ENCODE measurements at regions not wholly inside any gene's neighbourhood (a gene's known extent, or its start where the extent isn't known, plus 50 kb on each side); places are given as distances from the start of the nearest gene placed in this dataset.

DNA sequence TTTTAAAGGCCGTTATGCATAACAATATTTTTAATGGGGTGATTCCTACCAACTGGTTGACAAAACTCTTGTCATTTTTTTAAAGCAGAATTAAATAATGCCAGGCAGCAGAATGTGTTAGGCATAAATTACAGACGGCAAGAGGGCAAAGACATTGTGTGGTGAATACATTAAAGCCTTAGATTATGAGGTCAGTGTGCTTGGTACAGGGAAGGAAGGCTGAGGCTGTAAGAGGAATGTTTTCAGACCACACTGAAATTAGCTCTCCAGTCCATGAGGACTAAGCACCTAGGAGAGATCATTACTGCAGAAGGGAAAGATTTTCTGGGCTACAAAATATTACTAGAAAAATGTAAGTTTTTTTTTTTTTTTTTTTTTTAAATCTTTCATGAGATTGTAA is 312.8 kb upstream of the PRKCQ start:
- H3F3A ChIP-seq (ENCODE audit: insufficient read depth, low read length), result no peaks in the 10 kb centered on the region

DNA sequence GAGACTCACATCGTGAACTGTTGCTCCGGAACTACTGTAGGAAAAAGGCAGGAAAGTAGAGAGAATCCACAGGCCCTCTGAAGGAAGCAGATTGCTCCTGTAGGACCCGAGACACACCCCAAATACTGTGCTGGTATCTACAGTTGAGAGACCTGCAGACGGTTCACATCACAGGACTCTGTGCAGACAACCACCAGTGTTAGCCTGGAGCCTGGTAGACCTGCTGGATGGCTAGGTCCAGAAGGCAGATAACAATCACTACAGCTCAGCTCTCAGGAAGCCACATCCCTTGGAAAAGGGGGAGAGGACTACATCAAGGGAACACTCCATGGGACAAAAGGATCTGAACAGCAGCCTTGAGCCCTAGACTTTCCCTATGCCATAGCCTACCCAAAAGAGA is 311.8 kb upstream of the PRKCQ start:
- Histone ChIP-seq H2AFZ (ENCODE audit: low read length) (no peak overlapping the region), H3K4me1 (ENCODE audit: insufficient read depth, low read length, severe bottlenecking) (no peaks in the 10 kb centered on the region), H3K9ac (ENCODE audit: low read length) (no peak overlapping the region), H3K4me3 (ENCODE audit: low read depth, low read length, poor library complexity, severe bottlenecking) (no peak overlapping the region), H3K27ac (ENCODE audit: low read depth, low read length, poor library complexity, severe bottlenecking) (no peak overlapping the region), H3K4me2 (ENCODE audit: low read length) (no peak overlapping the region), H3F3A (ENCODE audit: insufficient read depth, low read length) (no peaks in the 10 kb centered on the region), H3K9me3 (ENCODE audit: low read length) (no peaks in the 10 kb centered on the region), H3K27me3 (ENCODE audit: insufficient read depth, low read length) (no peaks in the 10 kb centered on the region), H3K36me3 (ENCODE audit: insufficient read depth, low read length) (no peaks in the 10 kb centered on the region), H3K9me2 (ENCODE audit: low read depth, low read length) (no peaks in the 10 kb centered on the region), H4K20me1 (ENCODE audit: insufficient read depth, low read length) (no peaks in the 10 kb centered on the region), H3K79me2 (ENCODE audit: insufficient read depth, low read length) (no peaks in the 10 kb centered on the region)
- TF ChIP-seq EZH2 (IDR thresholded peaks at IDR 0.05; ENCODE audit: borderline replicate concordance, low read length) (no peak), CTCF (IDR thresholded peaks at IDR 0.05; ENCODE audit: low read length) (no peak)

More for the DNA sequence above, 312.8 kb upstream of the PRKCQ start:
- H3K79me2 ChIP-seq (ENCODE audit: insufficient read depth, low read length), result no peaks in the 10 kb centered on the region
- no peaks in the 10 kb centered on the region for H3K27me3 ChIP-seq (ENCODE audit: insufficient read depth, low read length)
- TF ChIP-seq EZH2 (IDR thresholded peaks at IDR 0.05; ENCODE audit: borderline replicate concordance, low read length) (no peak), CTCF (IDR thresholded peaks at IDR 0.05; ENCODE audit: low read length) (no peak)
- no peak overlapping the region for H2AFZ ChIP-seq (ENCODE audit: low read length)
- no peaks in the 10 kb centered on the region for H3K36me3 ChIP-seq (ENCODE audit: insufficient read depth, low read length)
- no peak overlapping the region for H3K9ac ChIP-seq (ENCODE audit: low read length)
- H4K20me1 ChIP-seq (ENCODE audit: insufficient read depth, low read length), result no peaks in the 10 kb centered on the region
- no peak overlapping the region for H3K4me2 ChIP-seq (ENCODE audit: low read length)
- no peaks in the 10 kb centered on the region for H3K4me1 ChIP-seq (ENCODE audit: insufficient read depth, low read length, severe bottlenecking)
- no peaks in the 10 kb centered on the region for H3K9me2 ChIP-seq (ENCODE audit: low read depth, low read length)
- H3K4me3 ChIP-seq (ENCODE audit: low read depth, low read length, poor library complexity, severe bottlenecking), result no peak overlapping the region
- H3K9me3 ChIP-seq (ENCODE audit: low read length), result no peaks in the 10 kb centered on the region
- H3K27ac ChIP-seq (ENCODE audit: low read depth, low read length, poor library complexity, severe bottlenecking), result no peak overlapping the region

DNA sequence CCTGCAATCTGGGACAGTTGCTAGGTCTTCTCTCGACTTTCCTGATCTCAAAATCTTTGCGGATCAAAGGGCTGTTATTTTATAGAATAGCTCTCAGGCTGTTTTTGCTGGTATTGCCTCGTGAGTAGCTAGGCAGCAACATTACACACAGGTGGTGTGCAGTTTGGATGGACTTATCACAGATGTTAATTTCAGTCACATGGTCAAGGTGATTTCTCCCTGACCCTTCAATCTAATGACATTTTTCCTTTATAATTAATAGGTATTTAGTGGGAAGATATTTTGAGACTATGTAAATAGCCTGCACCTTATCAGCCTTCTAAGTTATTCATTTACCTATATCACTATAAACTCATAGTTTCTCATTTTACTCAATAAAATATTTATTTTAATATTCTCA is 309.6 kb upstream of the PRKCQ start:
- TF ChIP-seq EZH2 (IDR thresholded peaks at IDR 0.05; ENCODE audit: borderline replicate concordance, low read length), result no peak
- TF ChIP-seq CTCF (IDR thresholded peaks at IDR 0.05; ENCODE audit: low read length), result no peak
- Histone ChIP-seq H3K9me3 (ENCODE audit: low read length) (no peaks in the 10 kb centered on the region), H2AFZ (ENCODE audit: low read length) (no peak overlapping the region), H3K9me2 (ENCODE audit: low read depth, low read length) (no peaks in the 10 kb centered on the region), H4K20me1 (ENCODE audit: insufficient read depth, low read length) (no peaks in the 10 kb centered on the region), H3K27me3 (ENCODE audit: insufficient read depth, low read length) (no peaks in the 10 kb centered on the region), H3K36me3 (ENCODE audit: insufficient read depth, low read length) (no peaks in the 10 kb centered on the region), H3F3A (ENCODE audit: insufficient read depth, low read length) (no peaks in the 10 kb centered on the region), H3K79me2 (ENCODE audit: insufficient read depth, low read length) (no peaks in the 10 kb centered on the region), H3K9ac (ENCODE audit: low read length) (no peak overlapping the region), H3K27ac (ENCODE audit: low read depth, low read length, poor library complexity, severe bottlenecking) (no peak overlapping the region), H3K4me1 (ENCODE audit: insufficient read depth, low read length, severe bottlenecking) (no peaks in the 10 kb centered on the region), H3K4me3 (ENCODE audit: low read depth, low read length, poor library complexity, severe bottlenecking) (no peak overlapping the region), H3K4me2 (ENCODE audit: low read length) (no peak overlapping the region)
